CD4-positive, alpha-beta memory T cell (primary cell): ENCODE measurements at regions not wholly inside any gene's neighbourhood (a gene's known extent, or its start where the extent isn't known, plus 50 kb on each side); places are given as distances from the start of the nearest gene placed in this dataset.

Experiments used
- CTCF ChIA-PET: fragments of 350-600 bp; sonication (Branson Sonifier 250); formaldehyde crosslinking; loops from one replicate; lab custom pipeline; 2021; ENCODE audit warnings: inconsistent platforms; ENCODE audit not compliant: partially characterized antibody; lab: Charles Lee
- POLR2A ChIA-PET: fragments of 350-600 bp; sonication (Branson Sonifier 250); formaldehyde crosslinking; loops from one replicate; lab custom pipeline; 2021; ENCODE audit not compliant: partially characterized antibody; lab: Charles Lee
- DNase-seq, 5 donors: peaks; one replicate each; pipeline versions ENCODE4 v3.0.0 to v3.0.0-alpha.2; 2020 to 2022; ENCODE audit warnings: mixed read lengths in 1 of 5
- H3K27ac ChIP-seq: one replicate; pipeline ENCODE4 v1.7.0; 2013; ENCODE audit warnings: low read depth, low read length
- H3K27me3 ChIP-seq: 2 replicates; pipeline ENCODE4 v1.7.0; 2013; ENCODE audit warnings: mild to moderate bottlenecking, low read length, moderate library complexity; ENCODE audit not compliant: insufficient read depth
- H3K36me3 ChIP-seq: 2 replicates; pipeline ENCODE4 v1.7.0; 2013; ENCODE audit warnings: mild to moderate bottlenecking, low read length, moderate library complexity; ENCODE audit not compliant: insufficient read depth
- H3K4me1 ChIP-seq: 2 replicates; pipeline ENCODE4 v1.7.0; 2013; ENCODE audit warnings: mild to moderate bottlenecking, low read length, moderate library complexity; ENCODE audit not compliant: insufficient read depth
- H3K4me3 ChIP-seq, 2 donors: one replicate each; pipeline ENCODE4 v1.7.0; 2013; ENCODE audit warnings: low read length in 2 of 2, mild to moderate bottlenecking in 1 of 2
- H3K9me3 ChIP-seq, 2 donors: one replicate each; pipeline ENCODE4 v1.7.0; 2013; ENCODE audit warnings: low read length in 2 of 2, control low read depth in 1 of 2; ENCODE audit not compliant: control insufficient read depth in 1 of 2
- H3K27ac Mint-ChIP-seq, 7 donors: one replicate each; pipeline ENCODE4 v1.8.0; 2020 to 2021; ENCODE audit warnings: mixed read lengths in 7 of 7, mild to moderate bottlenecking in 6 of 7, inconsistent platforms in 3 of 7, moderate library complexity in 3 of 7
- H3K27me3 Mint-ChIP-seq, 2 donors: one replicate each; pipeline ENCODE4 v1.8.0; 2020 to 2021; ENCODE audit warnings: mixed read lengths in 2 of 2
- H3K36me3 Mint-ChIP-seq, 2 donors: one replicate each; pipeline ENCODE4 v1.8.0; 2020 to 2021; ENCODE audit warnings: mixed read lengths in 2 of 2, inconsistent platforms in 1 of 2, mild to moderate bottlenecking in 1 of 2
- H3K4me1 Mint-ChIP-seq, 4 donors: one replicate each; pipeline ENCODE4 v1.8.0; 2020 to 2021; ENCODE audit warnings: mixed read lengths in 4 of 4, mild to moderate bottlenecking in 1 of 4
- H3K4me3 Mint-ChIP-seq, 8 donors: one replicate each; pipeline ENCODE4 v1.8.0; 2020 to 2021; ENCODE audit warnings: mixed read lengths in 8 of 8, mild to moderate bottlenecking in 7 of 8, moderate library complexity in 6 of 8, inconsistent platforms in 3 of 8
- H3K9me3 Mint-ChIP-seq, 8 donors: one replicate each; pipeline ENCODE4 v1.8.0; 2020 to 2021; ENCODE audit warnings: mixed read lengths in 8 of 8, mild to moderate bottlenecking in 5 of 8, inconsistent platforms in 3 of 8, moderate library complexity in 1 of 8
- intact Hi-C: fragments of 100-400 bp; cut with micrococcal nuclease; formaldehyde crosslinking; loops from one replicate; pipeline ENCODE4 v1.15.1; 2023

DNA sequence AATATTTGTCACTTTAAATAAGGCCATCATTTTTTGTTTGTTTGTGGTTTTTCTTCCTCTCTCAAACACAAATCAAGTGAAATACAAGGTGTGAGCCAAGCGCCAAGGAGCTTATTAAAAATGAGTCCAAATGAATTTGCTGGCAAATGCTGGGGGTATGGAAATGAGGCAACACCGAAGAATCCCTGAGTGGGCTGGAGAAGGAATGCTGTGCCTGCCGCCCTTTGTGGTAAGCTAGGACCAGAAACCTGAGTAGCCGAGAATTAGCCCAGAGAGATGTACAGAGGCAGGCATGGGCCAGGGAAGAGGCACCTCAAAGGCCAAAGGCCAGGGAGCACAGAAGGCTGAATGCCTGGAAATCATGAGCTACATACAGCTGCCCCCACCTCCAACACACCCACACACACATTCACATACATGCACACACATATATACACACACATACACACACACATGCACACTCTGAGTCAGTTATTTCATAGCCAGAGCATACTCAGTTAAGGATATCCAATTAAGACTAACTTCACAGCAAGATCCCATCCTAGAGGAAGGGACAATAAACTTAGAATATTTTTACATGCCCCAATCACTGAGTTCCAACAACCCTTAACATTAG lies 266.1 kb upstream of the DYNLRB2 start:
- Mint-ChIP-seq H3K4me3 (no peak overlapping the region), H3K9me3 (no peaks in the 10 kb centered on the region), H3K4me1 (no peaks in the 10 kb centered on the region), H3K36me3 (no peaks in the 10 kb centered on the region), H3K27me3 (peaks cover 6 to 10% of the 10 kb centered on the region in 2 donors), H3K27ac (no peak overlapping the region)
- Histone ChIP-seq H3K27me3 (no peaks in the 10 kb centered on the region), H3K4me3 (no peak overlapping the region), H3K4me1 (no peaks in the 10 kb centered on the region), H3K27ac (no peak overlapping the region), H3K9me3 (no peaks in the 10 kb centered on the region), H3K36me3 (no peaks in the 10 kb centered on the region)
- ChIA-PET CTCF (interaction anchor here (1.4 kb wide), 1 partner anchor 9 kb away, joined by 3 read pairs; no protein-coding TSS in a partner anchor), POLR2A (no interaction called here)
- intact Hi-C loops, result no loop called here
- no peak for DNase-seq

DNA sequence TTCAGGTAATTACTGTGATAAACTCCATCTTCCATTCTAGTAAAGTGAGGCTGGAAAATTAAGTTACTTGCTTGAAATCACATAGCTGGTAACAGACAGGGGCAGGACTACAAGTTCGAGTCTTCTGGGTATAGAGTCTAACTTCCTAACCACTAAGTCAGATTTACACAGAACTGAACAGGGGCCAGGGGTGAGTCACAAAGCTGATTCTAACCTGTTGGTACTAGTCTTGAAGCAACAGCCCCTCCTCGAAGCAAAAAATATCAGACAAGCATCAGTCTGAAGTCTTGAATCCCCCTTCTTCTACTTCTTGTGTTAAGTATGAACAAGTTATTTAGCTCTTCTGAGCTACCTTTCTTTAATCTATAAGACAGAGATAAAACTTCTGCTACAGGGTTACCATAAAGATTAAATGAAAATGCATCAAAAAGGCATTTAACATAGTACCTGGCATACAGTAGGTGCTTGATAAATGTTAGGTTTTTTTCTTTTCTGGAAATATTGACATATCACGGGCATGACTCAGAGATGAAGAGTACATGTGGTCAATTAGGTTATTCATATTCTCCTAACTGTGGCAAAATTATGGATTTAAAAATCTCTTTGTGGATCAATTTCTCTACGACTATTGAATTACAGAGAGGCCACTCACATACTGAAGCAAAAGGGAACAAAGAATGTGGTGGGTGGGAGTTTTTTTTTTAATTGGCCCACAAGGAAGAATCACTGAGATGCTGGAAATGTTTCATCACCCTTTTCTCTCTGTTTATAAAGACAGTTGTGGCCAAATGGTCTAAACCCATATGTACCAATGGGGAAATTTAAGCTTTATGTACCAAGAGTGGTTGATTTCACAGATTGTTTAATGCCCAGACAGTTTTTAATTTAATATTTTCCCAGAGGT lies 266.9 kb upstream of the DYNLRB2 start:
- H3K4me3 Mint-ChIP-seq, result no peak overlapping the region

DNA sequence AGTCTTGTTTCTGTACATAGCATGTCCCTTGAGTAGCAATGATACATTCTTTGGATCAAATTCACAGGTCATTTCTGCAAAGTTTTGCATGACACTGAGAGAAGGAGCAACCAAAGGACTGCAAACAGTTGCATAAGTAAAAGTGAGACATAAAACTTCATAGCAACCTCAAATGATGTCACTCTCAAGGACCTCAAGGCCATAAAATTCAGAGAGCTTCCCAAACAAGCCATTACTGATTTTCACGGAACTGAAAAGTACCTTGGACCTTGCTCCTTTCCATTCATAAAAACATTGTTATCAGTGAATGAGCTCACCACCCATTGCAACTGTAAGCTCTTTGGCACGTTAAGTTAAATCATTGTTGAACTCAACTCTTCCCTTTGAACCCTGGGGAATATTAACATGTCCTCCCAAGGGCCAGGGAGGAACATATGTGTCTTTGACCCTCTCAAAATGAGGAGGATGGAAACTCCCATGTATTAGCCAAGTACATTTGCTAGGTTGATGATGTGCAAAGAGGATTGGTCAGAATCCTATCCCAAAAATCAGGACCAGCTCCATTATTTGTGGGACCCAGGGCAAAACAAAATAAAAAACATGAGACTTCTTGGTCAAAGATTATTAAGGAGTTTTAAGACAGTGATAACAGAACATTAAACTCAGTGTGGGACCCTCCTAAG lies 275.0 kb upstream of the DYNLRB2 start:
- Mint-ChIP-seq H3K36me3 (no peaks in the 10 kb centered on the region), H3K27ac (no peak overlapping the region), H3K9me3 (peaks cover 0 to 2% (median 0%) of the 10 kb centered on the region in 8 donors), H3K4me3 (no peak overlapping the region), H3K4me1 (no peaks in the 10 kb centered on the region), H3K27me3 (peaks cover 15 to 19% of the 10 kb centered on the region in 2 donors)
- Histone ChIP-seq H3K4me1 (no peaks in the 10 kb centered on the region), H3K27ac (no peak overlapping the region), H3K9me3 (no peaks in the 10 kb centered on the region), H3K27me3 (no peaks in the 10 kb centered on the region), H3K4me3 (no peak overlapping the region), H3K36me3 (no peaks in the 10 kb centered on the region)
- POLR2A ChIA-PET, result no interaction called here
- DNase-seq, result no peak
- intact Hi-C loops, result no loop called here
- CTCF ChIA-PET, result interaction anchor here (1.0 kb wide), 1 partner anchor 10 kb away, joined by 3 read pairs; no protein-coding TSS in a partner anchor

More for the DNA sequence above, 266.9 kb upstream of the DYNLRB2 start:
- ChIA-PET CTCF (interaction anchor here (1.4 kb wide), 1 partner anchor 10 kb away, joined by 3 read pairs; no protein-coding TSS in a partner anchor), POLR2A (no interaction called here)
- no peaks in the 10 kb centered on the region for H3K27me3 ChIP-seq
- DNase-seq, result no peak
- intact Hi-C loops, result no loop called here
- no peaks in the 10 kb centered on the region for H3K36me3 Mint-ChIP-seq
- no peaks in the 10 kb centered on the region for H3K4me1 ChIP-seq
- no peak overlapping the region for H3K27ac ChIP-seq
- H3K9me3 Mint-ChIP-seq, result no peaks in the 10 kb centered on the region
- no peak overlapping the region for H3K4me3 ChIP-seq
- no peaks in the 10 kb centered on the region for H3K4me1 Mint-ChIP-seq
- no peak overlapping the region for H3K27ac Mint-ChIP-seq
- H3K27me3 Mint-ChIP-seq, result peaks cover 6 to 10% of the 10 kb centered on the region in 2 donors
- no peaks in the 10 kb centered on the region for H3K36me3 ChIP-seq
- no peaks in the 10 kb centered on the region for H3K9me3 ChIP-seq

DNA sequence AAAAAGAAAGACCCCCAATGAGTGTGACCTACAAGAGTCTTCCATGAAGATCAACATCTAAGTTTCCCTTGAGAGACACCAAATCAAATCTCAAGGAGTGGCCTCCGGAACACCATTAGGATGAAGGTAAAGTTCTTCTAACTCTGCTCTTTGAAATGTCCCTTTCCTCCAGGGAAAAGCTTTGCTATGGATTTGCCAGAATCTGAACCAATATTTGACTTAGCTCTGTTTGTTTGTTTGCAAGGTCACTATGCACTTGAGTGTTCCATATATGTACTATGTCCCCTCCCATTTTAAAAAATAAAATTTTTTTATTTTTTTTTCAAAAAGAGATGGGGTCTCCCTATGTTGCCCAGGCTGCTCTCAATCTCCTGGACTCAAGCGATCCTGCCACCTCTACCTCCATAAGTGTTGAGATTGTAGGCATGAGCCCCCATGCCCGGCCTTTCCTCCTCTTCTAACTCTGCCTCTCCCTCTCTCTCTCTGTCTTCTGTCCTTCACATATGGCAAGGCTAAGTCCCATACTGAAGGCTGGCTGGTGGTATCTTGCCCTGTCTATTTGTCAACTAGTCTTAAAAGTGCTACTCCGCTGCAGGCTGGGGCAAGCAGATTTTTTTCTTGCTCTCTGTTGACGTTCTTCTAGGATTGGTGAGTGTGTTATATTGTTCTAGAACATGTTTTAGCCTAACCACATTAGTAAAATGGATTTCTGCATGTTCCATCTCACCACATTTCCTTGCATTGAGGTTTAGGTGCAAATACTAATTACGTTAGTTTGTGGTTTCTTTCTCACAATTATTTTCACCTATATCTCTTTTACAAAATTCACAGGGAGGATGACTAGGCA lies 276.7 kb upstream of the DYNLRB2 start:
- Histone ChIP-seq H3K9me3 (no peaks in the 10 kb centered on the region), H3K27ac (no peak overlapping the region), H3K27me3 (no peaks in the 10 kb centered on the region), H3K4me1 (no peaks in the 10 kb centered on the region), H3K4me3 (no peak overlapping the region), H3K36me3 (no peaks in the 10 kb centered on the region)
- Mint-ChIP-seq H3K27ac (no peak overlapping the region), H3K4me3 (no peak overlapping the region), H3K27me3 (peaks cover 17 to 19% of the 10 kb centered on the region in 2 donors), H3K4me1 (no peaks in the 10 kb centered on the region), H3K9me3 (peaks cover 0 to 2% (median 0%) of the 10 kb centered on the region in 8 donors), H3K36me3 (no peaks in the 10 kb centered on the region)
- CTCF ChIA-PET, result no interaction called here
- intact Hi-C loops, result no loop called here
- POLR2A ChIA-PET, result no interaction called here
- no peak for DNase-seq

DNA sequence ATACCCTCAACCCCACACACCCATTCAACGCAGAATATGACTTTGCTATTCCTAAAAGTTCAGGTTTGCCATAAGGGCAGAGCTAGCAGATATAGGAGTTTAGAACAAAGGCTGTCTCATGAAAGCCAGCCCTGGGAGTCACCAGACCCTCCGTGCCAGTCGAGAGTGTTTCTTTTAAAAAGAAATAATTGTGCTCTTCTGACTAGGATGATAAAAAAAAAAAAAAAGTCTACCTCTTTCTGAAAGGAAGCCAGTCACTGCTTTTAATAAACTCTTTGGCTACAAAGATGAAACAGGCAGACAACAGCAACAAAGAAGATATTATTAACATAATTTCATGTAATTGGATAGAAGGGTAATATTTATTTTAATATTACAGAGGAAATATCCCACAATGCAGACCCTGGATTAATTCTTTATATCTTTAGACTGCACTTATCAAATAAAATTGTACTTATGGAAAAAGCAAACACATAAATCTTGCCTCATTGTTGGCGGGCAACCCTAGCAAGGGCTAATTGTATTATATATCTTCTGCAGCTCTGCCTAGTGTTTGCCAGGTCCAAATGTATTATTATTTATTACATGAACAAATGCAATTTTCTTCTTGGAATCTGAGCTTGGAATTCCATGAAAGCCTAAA lies 277.5 kb upstream of the DYNLRB2 start:
- ChIA-PET POLR2A (no interaction called here), CTCF (no interaction called here)
- H3K9me3 ChIP-seq, result no peaks in the 10 kb centered on the region
- no peak for DNase-seq
- H3K4me3 Mint-ChIP-seq, result no peak overlapping the region
- intact Hi-C loops, result no loop called here
- no peaks in the 10 kb centered on the region for H3K27me3 ChIP-seq
- H3K4me1 ChIP-seq, result no peaks in the 10 kb centered on the region
- no peaks in the 10 kb centered on the region for H3K4me1 Mint-ChIP-seq
- H3K36me3 ChIP-seq, result no peaks in the 10 kb centered on the region
- H3K27me3 Mint-ChIP-seq, result peaks cover 17% of the 10 kb centered on the region in 2 donors
- peaks cover 0 to 2% (median 0%) of the 10 kb centered on the region in 8 donors for H3K9me3 Mint-ChIP-seq
- no peak overlapping the region for H3K4me3 ChIP-seq
- no peaks in the 10 kb centered on the region for H3K36me3 Mint-ChIP-seq
- no peak overlapping the region for H3K27ac ChIP-seq
- no peak overlapping the region for H3K27ac Mint-ChIP-seq

DNA sequence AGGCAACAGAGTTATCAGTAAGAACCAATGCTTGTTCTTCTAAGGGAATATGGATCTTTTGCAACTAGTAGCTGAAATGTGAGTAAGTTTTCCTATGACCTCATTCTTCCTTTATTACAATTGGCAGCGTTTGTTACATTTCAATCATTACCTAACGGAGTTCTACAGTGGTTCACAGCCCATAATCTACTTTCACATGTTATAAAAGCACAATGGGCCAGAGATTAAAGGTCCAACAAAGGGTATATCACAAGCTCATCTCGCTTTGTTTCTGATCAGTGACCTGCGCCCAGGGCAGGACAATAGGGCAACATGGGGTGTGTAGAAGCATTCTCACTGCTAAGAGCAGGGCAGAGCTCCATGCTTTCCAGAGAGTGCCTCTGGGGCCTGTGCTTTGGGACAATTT lies 279.9 kb upstream of the DYNLRB2 start:
- Mint-ChIP-seq H3K27me3 (peaks cover 15 to 17% of the 10 kb centered on the region in 2 donors), H3K4me3 (no peak overlapping the region), H3K9me3 (peaks cover 0 to 2% (median 0%) of the 10 kb centered on the region in 8 donors), H3K27ac (no peak overlapping the region), H3K4me1 (no peaks in the 10 kb centered on the region), H3K36me3 (no peaks in the 10 kb centered on the region)
- intact Hi-C loops, result no loop called here
- Histone ChIP-seq H3K36me3 (no peaks in the 10 kb centered on the region), H3K27me3 (no peaks in the 10 kb centered on the region), H3K9me3 (no peaks in the 10 kb centered on the region), H3K4me3 (no peak overlapping the region), H3K4me1 (no peaks in the 10 kb centered on the region), H3K27ac (no peak overlapping the region)
- ChIA-PET CTCF (no interaction called here), POLR2A (no interaction called here)
- DNase-seq, result no peak
